Progenitor cell of endocrine pancreas (in vitro differentiated cells): ENCODE measurements at regions not wholly inside any gene's neighbourhood (a gene's known extent, or its start where the extent isn't known, plus 50 kb on each side); places are given as distances from the start of the nearest gene placed in this dataset.
"Not testable (repeated sequence)": the region's sequence is repeated elsewhere in the genome, so short reads cannot be mapped to it uniquely, and the experiment has no call there.

Source experiments
- DNase-seq: peaks from one replicate; pipeline ENCODE4 v3.0.0; 2021; ENCODE audit warnings: low spot score; ENCODE audit not compliant: unreplicated experiment
- H3K27ac Mint-ChIP-seq: 2 replicates; pipeline ENCODE4 v1.8.0; 2021; ENCODE audit warnings: mild to moderate bottlenecking, moderate library complexity, mixed read lengths
- H3K27me3 Mint-ChIP-seq: 2 replicates; pipeline ENCODE4 v1.8.0; 2021; ENCODE audit warnings: mixed read lengths
- H3K36me3 Mint-ChIP-seq: 2 replicates; pipeline ENCODE4 v1.8.0; 2022; ENCODE audit warnings: mixed read lengths; ENCODE audit not compliant: insufficient read depth
- H3K4me1 Mint-ChIP-seq: 2 replicates; pipeline ENCODE4 v1.8.0; 2021; ENCODE audit warnings: low read depth, mixed read lengths
- H3K4me3 Mint-ChIP-seq: 2 replicates; pipeline ENCODE4 v1.8.0; 2021; ENCODE audit warnings: low read depth, mild to moderate bottlenecking, moderate library complexity, mixed read lengths
- H3K9me3 Mint-ChIP-seq: 2 replicates; pipeline ENCODE4 v1.8.0; 2021; ENCODE audit warnings: low read depth, mixed read lengths
- TF ChIP-seq, protein P1 (sequence below): fragments of 200-600 bp; sonication (generic); IDR thresholded peaks from one replicate; pipeline ENCODE4 v1.5.0; 2021; ENCODE audit warnings: antibody characterized with exemption, mild to moderate bottlenecking; ENCODE audit not compliant: unreplicated experiment

DNA sequence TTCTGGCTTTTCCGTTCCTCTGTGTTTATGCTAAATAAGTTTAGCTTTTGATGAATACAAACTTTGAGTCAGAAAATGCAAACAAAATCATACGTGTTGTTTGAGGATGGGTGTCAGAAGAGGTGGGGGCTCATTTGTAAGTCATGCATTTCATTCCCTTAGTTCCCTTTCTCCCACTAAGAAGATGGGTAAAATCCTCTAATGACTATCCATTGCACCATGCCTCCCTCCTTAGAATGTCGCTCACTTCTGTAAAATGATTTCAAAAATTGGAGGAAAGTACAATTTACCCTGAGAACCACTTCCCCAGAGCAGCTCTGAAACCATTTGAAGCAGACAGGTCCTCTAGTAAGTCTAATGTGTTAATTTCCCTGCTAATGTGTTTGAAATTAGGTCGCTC, 629.6 kb upstream of the VRK2 start:
- Mint-ChIP-seq H3K27ac (no peak overlapping the region), H3K27me3 (no peaks in the 10 kb centered on the region), H3K36me3 (no peaks in the 10 kb centered on the region), H3K4me3 (no peak overlapping the region), H3K9me3 (peaks cover 15% of the 10 kb centered on the region), H3K4me1 (no peaks in the 10 kb centered on the region)
- no peak for DNase-seq
- TF ChIP-seq, protein P1, sequence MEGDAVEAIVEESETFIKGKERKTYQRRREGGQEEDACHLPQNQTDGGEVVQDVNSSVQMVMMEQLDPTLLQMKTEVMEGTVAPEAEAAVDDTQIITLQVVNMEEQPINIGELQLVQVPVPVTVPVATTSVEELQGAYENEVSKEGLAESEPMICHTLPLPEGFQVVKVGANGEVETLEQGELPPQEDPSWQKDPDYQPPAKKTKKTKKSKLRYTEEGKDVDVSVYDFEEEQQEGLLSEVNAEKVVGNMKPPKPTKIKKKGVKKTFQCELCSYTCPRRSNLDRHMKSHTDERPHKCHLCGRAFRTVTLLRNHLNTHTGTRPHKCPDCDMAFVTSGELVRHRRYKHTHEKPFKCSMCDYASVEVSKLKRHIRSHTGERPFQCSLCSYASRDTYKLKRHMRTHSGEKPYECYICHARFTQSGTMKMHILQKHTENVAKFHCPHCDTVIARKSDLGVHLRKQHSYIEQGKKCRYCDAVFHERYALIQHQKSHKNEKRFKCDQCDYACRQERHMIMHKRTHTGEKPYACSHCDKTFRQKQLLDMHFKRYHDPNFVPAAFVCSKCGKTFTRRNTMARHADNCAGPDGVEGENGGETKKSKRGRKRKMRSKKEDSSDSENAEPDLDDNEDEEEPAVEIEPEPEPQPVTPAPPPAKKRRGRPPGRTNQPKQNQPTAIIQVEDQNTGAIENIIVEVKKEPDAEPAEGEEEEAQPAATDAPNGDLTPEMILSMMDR, result no peak

DNA sequence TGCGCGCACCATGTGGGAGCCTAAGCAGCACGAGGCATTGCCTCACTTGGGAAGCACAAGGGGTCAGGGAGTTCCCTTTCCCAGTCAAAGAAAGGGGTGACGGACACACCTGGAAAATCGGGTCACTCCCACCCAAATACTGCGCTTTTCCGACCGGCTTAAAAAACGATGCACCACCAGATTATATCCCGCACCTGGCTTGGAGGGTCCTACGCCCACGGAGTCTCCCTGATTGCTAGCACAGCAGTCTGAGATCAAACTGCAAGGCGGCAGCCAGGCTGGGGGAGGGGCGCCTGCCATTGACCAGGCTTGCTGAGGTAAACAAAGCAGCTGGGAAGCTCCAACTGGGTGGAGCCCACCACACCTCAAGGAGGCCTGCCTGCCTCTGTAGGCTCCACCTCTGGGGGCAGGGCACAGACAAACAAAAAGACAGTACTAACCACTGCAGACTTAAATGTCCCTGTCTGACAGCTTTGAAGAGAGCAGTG, 627.7 kb upstream of the VRK2 start:
- not testable (repeated sequence) for H3K36me3 Mint-ChIP-seq, DNase-seq, H3K4me1 Mint-ChIP-seq, H3K9me3 Mint-ChIP-seq, H3K4me3 Mint-ChIP-seq, H3K27ac Mint-ChIP-seq, H3K27me3 Mint-ChIP-seq

DNA sequence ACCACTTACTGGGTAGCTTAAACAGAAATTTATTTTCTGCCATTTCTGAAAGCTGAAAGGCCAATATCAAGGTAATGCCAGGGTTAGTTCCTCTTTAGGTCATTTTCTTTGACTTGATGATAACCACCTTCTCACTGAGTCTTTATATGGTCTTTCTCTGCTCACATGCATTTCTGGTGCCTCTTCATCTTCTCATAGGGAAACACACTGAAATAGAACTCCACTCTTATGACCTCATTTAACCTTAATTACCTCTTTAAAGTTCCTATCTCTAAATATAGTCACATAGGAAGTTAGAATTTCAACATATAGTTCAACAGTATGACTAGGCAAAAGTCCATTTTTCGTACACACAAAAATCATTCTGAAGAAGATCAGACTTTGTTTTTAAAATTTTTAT, 616.8 kb upstream of the VRK2 start:
- TF ChIP-seq, protein P1, result no peak
- H3K4me1 Mint-ChIP-seq, result peaks cover 5% of the 10 kb centered on the region
- no peak for DNase-seq
- no peaks in the 10 kb centered on the region for H3K9me3 Mint-ChIP-seq
- H3K27ac Mint-ChIP-seq, result no peak overlapping the region
- no peak overlapping the region for H3K4me3 Mint-ChIP-seq
- no peaks in the 10 kb centered on the region for H3K27me3 Mint-ChIP-seq
- no peaks in the 10 kb centered on the region for H3K36me3 Mint-ChIP-seq

DNA sequence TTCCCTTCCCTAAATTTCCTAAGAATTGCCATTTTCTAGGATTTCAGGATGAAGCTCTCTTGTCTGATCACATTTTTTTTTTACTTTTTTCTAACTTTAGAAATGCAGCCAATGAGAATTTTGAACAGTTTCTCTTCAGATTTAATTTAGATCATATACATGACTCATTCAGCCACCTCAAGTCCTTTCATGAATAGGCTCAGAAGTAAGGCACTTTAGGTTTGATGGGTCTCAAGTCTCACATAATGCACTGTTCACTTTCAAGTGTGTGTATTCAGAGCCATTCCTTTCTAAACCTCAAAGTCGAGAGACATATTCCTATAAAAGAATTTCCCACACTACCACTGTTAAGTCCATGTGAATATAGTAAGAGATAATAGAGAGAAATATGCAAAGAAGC, 614.1 kb upstream of the VRK2 start:
- Mint-ChIP-seq H3K9me3 (no peaks in the 10 kb centered on the region), H3K4me3 (no peak overlapping the region), H3K4me1 (peaks cover 5% of the 10 kb centered on the region), H3K36me3 (no peaks in the 10 kb centered on the region), H3K27ac (no peak overlapping the region), H3K27me3 (no peaks in the 10 kb centered on the region)
- TF ChIP-seq, protein P1, result no peak
- DNase-seq, result no peak

DNA sequence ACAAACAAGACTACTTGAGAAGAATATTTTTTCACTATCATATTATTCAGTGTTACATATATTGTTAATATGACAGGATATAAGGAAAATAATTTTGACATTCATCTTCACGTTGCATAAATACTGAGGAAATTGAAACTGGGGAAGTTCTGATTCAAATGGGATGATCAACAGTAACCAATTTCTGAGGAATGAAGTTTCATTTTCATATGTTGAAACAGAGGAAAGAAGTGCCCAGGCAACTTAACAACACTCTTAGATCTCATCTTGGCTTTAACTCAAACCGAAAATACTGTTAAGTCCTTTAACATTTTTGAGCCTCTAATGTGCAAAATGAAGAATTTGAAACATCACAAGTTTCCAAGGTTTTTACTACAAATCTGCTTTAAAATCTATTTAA, 612.2 kb upstream of the VRK2 start:
- Mint-ChIP-seq H3K4me1 (peaks cover 5% of the 10 kb centered on the region), H3K27ac (no peak overlapping the region), H3K4me3 (no peak overlapping the region), H3K36me3 (no peaks in the 10 kb centered on the region), H3K9me3 (no peaks in the 10 kb centered on the region), H3K27me3 (no peaks in the 10 kb centered on the region)
- DNase-seq, result no peak
- TF ChIP-seq, protein P1, result no peak

DNA sequence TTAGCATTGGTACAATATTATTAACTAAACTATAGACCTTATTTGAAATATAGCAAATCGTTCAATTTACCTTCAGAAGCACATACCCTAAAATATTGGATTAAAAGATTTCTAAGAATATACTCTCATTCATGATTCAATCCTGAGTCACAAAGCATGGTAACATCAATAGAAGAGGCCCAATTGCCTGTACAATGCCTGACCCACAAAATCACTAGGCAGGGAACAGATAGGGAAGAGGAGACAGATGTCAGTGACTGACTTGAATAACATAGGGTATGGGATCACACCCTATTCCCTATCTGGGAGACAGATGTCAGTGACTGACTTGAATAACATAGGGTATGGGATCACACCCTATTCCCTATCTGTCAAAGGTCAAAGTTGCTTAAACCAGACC, 611.6 kb upstream of the VRK2 start:
- H3K27ac Mint-ChIP-seq, result no peak overlapping the region
- H3K27me3 Mint-ChIP-seq, result no peaks in the 10 kb centered on the region
- DNase-seq, result no peak

More for the DNA sequence above, 611.6 kb upstream of the VRK2 start:
- H3K9me3 Mint-ChIP-seq, result no peaks in the 10 kb centered on the region
- no peak overlapping the region for H3K4me3 Mint-ChIP-seq
- H3K4me1 Mint-ChIP-seq, result peaks cover 5% of the 10 kb centered on the region
- no peaks in the 10 kb centered on the region for H3K36me3 Mint-ChIP-seq
- TF ChIP-seq, protein P1, result no peak
